ENCODE measurements at regions not wholly inside any gene's neighbourhood (a gene's known extent, or its start where the extent isn't known, plus 50 kb on each side); places are given as distances from the start of the nearest gene placed in this dataset.

DNA sequence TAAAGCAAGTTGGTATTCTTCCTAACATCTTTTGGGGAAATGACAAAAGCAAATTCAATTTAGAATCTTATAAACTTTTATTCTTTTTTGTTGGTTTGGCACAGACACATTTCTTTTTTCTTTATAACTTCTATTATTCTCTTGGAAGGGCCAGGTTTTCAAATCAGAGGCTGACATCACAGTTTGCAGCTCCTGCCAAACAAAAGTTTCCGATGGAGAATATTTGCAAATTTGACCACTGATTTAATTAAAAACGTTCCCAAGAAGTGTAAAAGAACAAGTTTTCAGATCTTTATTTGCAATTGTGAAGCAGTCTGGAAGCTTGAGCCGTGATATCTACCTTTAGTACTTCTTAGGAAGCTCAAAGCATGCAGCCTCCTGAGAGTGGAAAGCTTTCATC is 53.8 kb upstream of the CD83 start:
- no peak for DNase-seq (ENCODE audit: low spot score)

GRCh38 chr6:14065350-14065749 is 52.2 kb upstream of the CD83 start:
- no peak for DNase-seq (ENCODE audit: low spot score)

DNA sequence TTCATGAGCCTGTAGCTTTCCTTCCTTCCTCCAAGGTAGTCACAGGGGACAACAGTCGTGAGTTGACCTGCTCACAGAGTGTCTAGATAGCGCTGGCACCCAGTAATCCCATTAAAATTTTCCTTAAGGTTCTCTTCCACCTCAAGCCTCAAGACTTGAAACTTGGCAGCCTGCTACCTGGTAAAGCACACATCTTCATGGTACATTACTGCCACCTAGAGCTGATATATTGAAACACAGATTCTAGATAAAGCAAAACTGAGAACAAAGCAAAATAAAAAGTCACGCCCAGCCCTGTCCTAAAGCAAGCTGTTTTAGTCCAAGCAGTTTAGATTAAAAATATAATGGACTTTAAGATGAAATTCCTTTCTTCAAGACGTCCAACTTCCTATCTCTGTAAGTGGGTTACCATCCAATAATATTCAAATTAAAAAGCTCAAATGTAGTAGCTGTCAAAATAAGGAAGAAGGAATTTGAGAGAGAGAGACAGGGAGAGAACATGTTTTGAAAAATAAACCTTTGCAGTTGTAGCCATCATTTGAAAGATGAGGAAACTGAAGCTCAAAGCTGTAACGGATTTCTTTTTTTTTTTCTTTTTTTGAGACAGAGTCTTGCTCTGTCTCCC is 50.7 kb upstream of the CD83 start:
- DNase-seq (ENCODE audit: low spot score) = peak; percentile 13

- DNase-seq (ENCODE audit: low spot score) = no peak
These were observed 49.9 kb upstream of the CD83 start for GRCh38 chr6:14067656-14068055.
